Transverse colon (tissue), 4 donors: ENCODE measurements at regions not wholly inside any gene's neighbourhood (a gene's known extent, or its start where the extent isn't known, plus 50 kb on each side); places are given as distances from the start of the nearest gene placed in this dataset.

Experiments used
- CTCF ChIP-seq, 5 experiments: fragments of 200-600 bp in 3 of 5; fragments of 450-650 bp in 2 of 5; sonication (generic) in 3 of 5; IDR thresholded peaks; 1 replicate in 2 of 5; 2 replicates in 3 of 5; pipeline ENCODE4 v1.5.1; 2016 to 2017; ENCODE audit warnings: antibody characterized with exemption in 5 of 5, inconsistent platforms in 3 of 5, mild to moderate bottlenecking in 2 of 5, moderate library complexity in 1 of 5
- EP300 ChIP-seq: sonication (generic); formaldehyde crosslinking; IDR thresholded peaks from one replicate; pipeline ENCODE4 v1.6.1; 2017; ENCODE audit warnings: antibody characterized with exemption, low read depth
- POLR2A ChIP-seq: fragments of 450-650 bp; IDR thresholded peaks from one replicate; pipeline ENCODE4 v1.6.1; 2016; ENCODE audit warnings: antibody characterized with exemption, mild to moderate bottlenecking, moderate library complexity
- POLR2AphosphoS5 ChIP-seq, 3 donors: sonication (generic); formaldehyde crosslinking; IDR thresholded peaks; one replicate each; pipeline ENCODE4 v1.6.1; 2016; ENCODE audit warnings: antibody characterized with exemption in 3 of 3

DNA sequence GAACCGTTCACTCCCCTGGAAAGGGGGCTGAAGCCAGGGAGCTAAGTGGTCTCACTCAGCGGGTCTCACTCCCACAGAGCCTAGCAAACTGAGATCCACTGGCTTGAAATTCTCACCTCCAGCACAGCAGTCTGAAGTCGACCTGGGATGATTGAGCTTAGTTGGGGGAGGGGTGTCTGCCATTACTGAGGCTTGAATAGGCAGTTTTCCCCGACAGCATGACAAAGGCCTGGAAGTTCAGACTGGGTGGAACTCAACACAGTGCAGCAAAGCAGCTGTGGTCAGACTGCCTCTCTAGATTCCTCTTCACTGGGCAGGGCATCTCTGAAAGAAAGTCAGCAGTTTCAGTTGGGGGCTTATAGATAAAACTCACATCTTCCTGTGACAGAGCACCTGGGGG lies 292.5 kb downstream of the NUP35 start:
- TF ChIP-seq CTCF (IDR thresholded peaks at IDR 0.05), result no peak
- no peak for TF ChIP-seq POLR2AphosphoS5 (IDR thresholded peaks at IDR 0.05)
- no peak for TF ChIP-seq POLR2A
- no peak for TF ChIP-seq EP300
